ENCODE measurements at regions not wholly inside any gene's neighbourhood (a gene's known extent, or its start where the extent isn't known, plus 50 kb on each side); places are given as distances from the start of the nearest gene placed in this dataset.
"Not testable (repeated sequence)": the region's sequence is repeated elsewhere in the genome, so short reads cannot be mapped to it uniquely, and the experiment has no call there.

GRCh38 chr3:34584971-34585370, 786.5 kb downstream of the PDCD6IP start:
- intact Hi-C loops (cut with micrococcal nuclease), result no loop called here

GRCh38 chr3:34599595-34599994, 801.2 kb downstream of the PDCD6IP start:
- intact Hi-C loops (cut with micrococcal nuclease), result no loop called here

- intact Hi-C loops (cut with micrococcal nuclease), result no loop called here
These were observed 821.6 kb downstream of the PDCD6IP start for GRCh38 chr3:34619990-34620389.

GRCh38 chr3:34626699-34627098, 828.3 kb downstream of the PDCD6IP start:
- intact Hi-C loops (cut with micrococcal nuclease), result no loop called here

GRCh38 chr3:34634939-34635338, 836.5 kb downstream of the PDCD6IP start:
- intact Hi-C loops (cut with micrococcal nuclease), result no loop called here

GRCh38 chr3:34635352-34635850, 837.0 kb downstream of the PDCD6IP start:
- intact Hi-C loops (cut with micrococcal nuclease), result no loop called here

GRCh38 chr3:34646911-34647460, 848.6 kb downstream of the PDCD6IP start:
- intact Hi-C loops (cut with micrococcal nuclease), result no loop called here

- intact Hi-C loops (cut with micrococcal nuclease), result no loop called here
These were observed 851.7 kb downstream of the PDCD6IP start for GRCh38 chr3:34650131-34650530.

GRCh38 chr3:34668915-34669314, 870.5 kb downstream of the PDCD6IP start:
- intact Hi-C loops (cut with micrococcal nuclease), result no loop called here

- intact Hi-C loops (cut with micrococcal nuclease), result no loop called here
These were observed 871.1 kb downstream of the PDCD6IP start for GRCh38 chr3:34669490-34669889.

GRCh38 chr3:34675383-34676120, 877.1 kb downstream of the PDCD6IP start:
- intact Hi-C loops (cut with micrococcal nuclease), result no loop called here

- intact Hi-C loops (cut with micrococcal nuclease), result no loop called here
These were observed 878.0 kb downstream of the PDCD6IP start for GRCh38 chr3:34676436-34676835.

- intact Hi-C loops (cut with micrococcal nuclease), result no loop called here
These were observed 880.1 kb downstream of the PDCD6IP start for GRCh38 chr3:34678575-34678974.

- intact Hi-C loops (cut with micrococcal nuclease), result not testable (repeated sequence)
These were observed 880.6 kb downstream of the PDCD6IP start for GRCh38 chr3:34679055-34679454.

- intact Hi-C loops (cut with micrococcal nuclease), result loop anchor here (1.0 kb wide), 1 partner anchor 801 kb away; no protein-coding TSS in a partner anchor
These were observed 885.4 kb downstream of the PDCD6IP start for GRCh38 chr3:34683851-34684250.

- intact Hi-C loops (cut with micrococcal nuclease), result no loop called here
These were observed 888.1 kb downstream of the PDCD6IP start for GRCh38 chr3:34686541-34686940.

GRCh38 chr3:34687671-34688070, 889.2 kb downstream of the PDCD6IP start:
- intact Hi-C loops (cut with micrococcal nuclease), result no loop called here

- intact Hi-C loops (cut with micrococcal nuclease), result no loop called here
These were observed 898.4 kb downstream of the PDCD6IP start for GRCh38 chr3:34696831-34697230.

GRCh38 chr3:34703053-34703452, 904.6 kb downstream of the PDCD6IP start:
- intact Hi-C loops (cut with micrococcal nuclease), result no loop called here

- intact Hi-C loops (cut with micrococcal nuclease), result no loop called here
These were observed 914.3 kb upstream of the ARPP21 start for GRCh38 chr3:34724916-34725499.

- intact Hi-C loops (cut with micrococcal nuclease), result no loop called here
These were observed 913.6 kb upstream of the ARPP21 start for GRCh38 chr3:34725774-34726173.

- intact Hi-C loops (cut with micrococcal nuclease), result no loop called here
These were observed 911.6 kb upstream of the ARPP21 start for GRCh38 chr3:34727700-34728099.

- intact Hi-C loops (cut with micrococcal nuclease), result no loop called here
These were observed 897.2 kb upstream of the ARPP21 start for GRCh38 chr3:34742151-34742550.

All from T-helper 1 cell treated with Interleukin-12 subunit alpha and Interleukin-12 subunit beta and Interleukin-4 antibody, amounts not matched to agents 30 ng/mL and 1 ng/mL, for 36 hours (primary cell).